Uterus (tissue), 3 donors: ENCODE measurements at regions not wholly inside any gene's neighbourhood (a gene's known extent, or its start where the extent isn't known, plus 50 kb on each side); places are given as distances from the start of the nearest gene placed in this dataset.

Experiments used
- DNase-seq, 2 donors: peaks; one replicate each; pipeline ENCODE4 v3.0.0-alpha.2; 2019 to 2020
- H3K27ac ChIP-seq, 2 donors: fragments of 200-600 bp; sonication (generic); 1 replicate in 1 of 2; 2 replicates in 1 of 2; pipeline ENCODE4 v1.5.1; 2016 to 2018
- H3K27me3 ChIP-seq, 2 donors: fragments of 200-600 bp; sonication (generic); one replicate each; pipeline ENCODE4 v1.5.1; 2018 to 2019; ENCODE audit warnings: control low read depth in 1 of 2
- H3K36me3 ChIP-seq, 2 donors: fragments of 200-600 bp; sonication (generic); one replicate each; pipeline ENCODE4 v1.5.1; 2019; ENCODE audit warnings: control low read depth in 1 of 2
- H3K4me1 ChIP-seq, 2 donors: fragments of 200-600 bp; sonication (generic); one replicate each; pipeline ENCODE4 v1.5.1; 2018 to 2019; ENCODE audit warnings: control low read depth in 1 of 2
- H3K4me3 ChIP-seq, 2 donors: fragments of 200-600 bp; sonication (generic); 1 replicate in 1 of 2; 2 replicates in 1 of 2; pipeline ENCODE4 v1.5.1; 2018 to 2019; ENCODE audit warnings: mild to moderate bottlenecking in 1 of 2
- H3K9me3 ChIP-seq, 2 donors: fragments of 200-600 bp; sonication (generic); one replicate each; pipeline ENCODE4 v1.5.1; 2019; ENCODE audit warnings: control low read depth in 1 of 2
- CTCF ChIP-seq, 4 experiments: fragments of 200-600 bp in 2 of 4; fragments of 450-650 bp in 2 of 4; sonication (generic) in 2 of 4; IDR thresholded peaks; one replicate each; pipeline ENCODE4 v1.5.1; 2016 to 2019; ENCODE audit warnings: antibody characterized with exemption in 4 of 4, mild to moderate bottlenecking in 2 of 4, moderate library complexity in 1 of 4
- POLR2A ChIP-seq, 2 donors: fragments of 450-650 bp; IDR thresholded peaks; one replicate each; pipeline ENCODE4 v1.6.1; 2016; ENCODE audit warnings: antibody characterized with exemption in 2 of 2, mild to moderate bottlenecking in 1 of 2, moderate library complexity in 1 of 2
- intact Hi-C: fragments of 100-400 bp; cut with DNase I; formaldehyde crosslinking; loops from one replicate; pipeline ENCODE4 v1.15.1; 2023; ENCODE audit warnings: low total_unique reads
- donor health status: DM: yes; HTN: yes; CAD: no.

GRCh38 chr7:35513195-35513594, 181.7 kb downstream of the HERPUD2 start:
- no peaks in the 10 kb centered on the region for H3K4me1 ChIP-seq
- no peak for DNase-seq
- no peak for TF ChIP-seq CTCF (IDR thresholded peaks at IDR 0.05)
- TF ChIP-seq POLR2A (IDR thresholded peaks at IDR 0.05): no peak

GRCh38 chr7:35512716-35513115, 182.2 kb downstream of the HERPUD2 start:
- H3K27me3 ChIP-seq: no peaks in the 10 kb centered on the region
- no peak overlapping the region for H3K4me3 ChIP-seq
- DNase-seq: no peak
- H3K36me3 ChIP-seq: no peaks in the 10 kb centered on the region
- no peak for TF ChIP-seq CTCF (IDR thresholded peaks at IDR 0.05)
- TF ChIP-seq POLR2A (IDR thresholded peaks at IDR 0.05): no peak
- H3K27ac ChIP-seq: no peak overlapping the region
- H3K9me3 ChIP-seq: no peaks in the 10 kb centered on the region
- intact Hi-C loops: no loop called here
- no peaks in the 10 kb centered on the region for H3K4me1 ChIP-seq

More at GRCh38 chr7:35513195-35513594, 181.7 kb downstream of the HERPUD2 start:
- H3K36me3 ChIP-seq: no peaks in the 10 kb centered on the region
- H3K27ac ChIP-seq: no peak overlapping the region
- no peak overlapping the region for H3K4me3 ChIP-seq
- no peaks in the 10 kb centered on the region for H3K27me3 ChIP-seq
- intact Hi-C loops: no loop called here
- no peaks in the 10 kb centered on the region for H3K9me3 ChIP-seq

- H3K27ac ChIP-seq: no peak overlapping the region
- H3K4me3 ChIP-seq: no peak overlapping the region
These were observed 186.1 kb downstream of the HERPUD2 start for GRCh38 chr7:35508623-35509400.

GRCh38 chr7:35505066-35505465, 189.9 kb downstream of the HERPUD2 start:
- no peak overlapping the region for H3K4me3 ChIP-seq
- H3K4me1 ChIP-seq: no peaks in the 10 kb centered on the region
- no peaks in the 10 kb centered on the region for H3K27me3 ChIP-seq
- no peaks in the 10 kb centered on the region for H3K36me3 ChIP-seq
- no peak for DNase-seq
- intact Hi-C loops: no loop called here
- no peaks in the 10 kb centered on the region for H3K9me3 ChIP-seq
- TF ChIP-seq CTCF (IDR thresholded peaks at IDR 0.05) (no peak), POLR2A (IDR thresholded peaks at IDR 0.05) (no peak)
- H3K27ac ChIP-seq: no peak overlapping the region

More at GRCh38 chr7:35508623-35509400, 186.1 kb downstream of the HERPUD2 start:
- Histone ChIP-seq H3K4me1 (no peaks in the 10 kb centered on the region), H3K9me3 (no peaks in the 10 kb centered on the region), H3K36me3 (no peaks in the 10 kb centered on the region), H3K27me3 (no peaks in the 10 kb centered on the region)
- no peak for DNase-seq
- intact Hi-C loops: no loop called here
- TF ChIP-seq POLR2A (IDR thresholded peaks at IDR 0.05) (no peak), CTCF (IDR thresholded peaks at IDR 0.05) (no peak)

GRCh38 chr7:35504365-35504764, 190.6 kb downstream of the HERPUD2 start:
- no peak overlapping the region for H3K4me3 ChIP-seq
- no peak overlapping the region for H3K27ac ChIP-seq
- H3K36me3 ChIP-seq: no peaks in the 10 kb centered on the region
- no peak for DNase-seq
- H3K27me3 ChIP-seq: no peaks in the 10 kb centered on the region
- TF ChIP-seq CTCF (IDR thresholded peaks at IDR 0.05) (no peak), POLR2A (IDR thresholded peaks at IDR 0.05) (no peak)
- no peaks in the 10 kb centered on the region for H3K4me1 ChIP-seq
- H3K9me3 ChIP-seq: no peaks in the 10 kb centered on the region
- intact Hi-C loops: no loop called here
